ENCODE measurements at regions not wholly inside any gene's neighbourhood (a gene's known extent, or its start where the extent isn't known, plus 50 kb on each side); places are given as distances from the start of the nearest gene placed in this dataset.

- H3K9me3 ChIP-seq: no peaks in the 10 kb centered on the region
- 81 to 97% (median 91%) methylated on average over 1 of the region's 1 CpG for WGBS, 5 donors
- peaks cover 0 to 12% (median 0%) of the 10 kb centered on the region in 4 donors for H3K36me3 ChIP-seq
- H3K27ac ChIP-seq: no peak overlapping the region
- no peak for DNase-seq
- intact Hi-C loops (cut with DNase I; ENCODE audit: low total_unique reads): no loop called here
- TF ChIP-seq CTCF (IDR thresholded peaks at IDR 0.05): no peak
- TF ChIP-seq EP300 (IDR thresholded peaks at IDR 0.05): no peak
- TF ChIP-seq POLR2A (IDR thresholded peaks at IDR 0.05): no peak
- TF ChIP-seq POLR2AphosphoS5 (IDR thresholded peaks at IDR 0.05): no peak
- no peaks in the 10 kb centered on the region for H3K4me1 ChIP-seq
- no peak overlapping the region for H3K4me3 ChIP-seq
- H3K27me3 ChIP-seq: no peaks in the 10 kb centered on the region
Observed at GRCh38 chr10:123244747-123245146, 90.5 kb downstream of the BUB3 start.

- Histone ChIP-seq H3K4me1 (no peaks in the 10 kb centered on the region), H3K4me3 (no peak overlapping the region), H3K36me3 (peaks cover 0 to 12% (median 0%) of the 10 kb centered on the region in 4 donors), H3K27ac (no peak overlapping the region), H3K9me3 (no peaks in the 10 kb centered on the region), H3K27me3 (no peaks in the 10 kb centered on the region)
- DNase-seq: no peak
- 92 to 96% (median 93%) methylated on average over 9 of the region's 9 CpGs for WGBS, 5 donors
- TF ChIP-seq POLR2AphosphoS5 (IDR thresholded peaks at IDR 0.05) (no peak), EP300 (IDR thresholded peaks at IDR 0.05) (no peak), POLR2A (IDR thresholded peaks at IDR 0.05) (no peak), CTCF (IDR thresholded peaks at IDR 0.05) (no peak)
- intact Hi-C loops (cut with DNase I; ENCODE audit: low total_unique reads): no loop called here
Observed at GRCh38 chr10:123245264-123245663, 91.1 kb downstream of the BUB3 start.

GRCh38 chr10:123249894-123250293 lies 95.7 kb downstream of the BUB3 start:
- H3K4me3 ChIP-seq: no peak overlapping the region
- H3K27ac ChIP-seq: no peak overlapping the region
- no peaks in the 10 kb centered on the region for H3K9me3 ChIP-seq
- H3K27me3 ChIP-seq: no peaks in the 10 kb centered on the region
- WGBS, 5 donors: 50 to 83% (median 70%) methylated on average over 1 of the region's 1 CpG
- peak in 1 of 2 donors; percentile 9 for DNase-seq
- no peak for TF ChIP-seq POLR2A (IDR thresholded peaks at IDR 0.05)
- no peak for TF ChIP-seq CTCF (IDR thresholded peaks at IDR 0.05)
- TF ChIP-seq EP300 (IDR thresholded peaks at IDR 0.05): no peak
- TF ChIP-seq POLR2AphosphoS5 (IDR thresholded peaks at IDR 0.05): no peak
- H3K36me3 ChIP-seq: peaks cover 0 to under 1% (median 0%) of the 10 kb centered on the region in 4 donors
- no peaks in the 10 kb centered on the region for H3K4me1 ChIP-seq
- intact Hi-C loops (cut with DNase I; ENCODE audit: low total_unique reads): no loop called here

GRCh38 chr10:123250640-123251039 lies 96.4 kb downstream of the BUB3 start:
- H3K27me3 ChIP-seq: no peaks in the 10 kb centered on the region
- TF ChIP-seq POLR2A (IDR thresholded peaks at IDR 0.05) (no peak), EP300 (IDR thresholded peaks at IDR 0.05) (no peak), POLR2AphosphoS5 (IDR thresholded peaks at IDR 0.05) (no peak), CTCF (IDR thresholded peaks at IDR 0.05) (no peak)
- H3K36me3 ChIP-seq: no peaks in the 10 kb centered on the region
- H3K9me3 ChIP-seq: no peaks in the 10 kb centered on the region
- H3K4me1 ChIP-seq: no peaks in the 10 kb centered on the region
- no peak overlapping the region for H3K4me3 ChIP-seq
- WGBS, 5 donors: 70 to 78% (median 75%) methylated on average over 4 of the region's 4 CpGs
- no peak for DNase-seq
- no peak overlapping the region for H3K27ac ChIP-seq
- intact Hi-C loops (cut with DNase I; ENCODE audit: low total_unique reads): no loop called here

All from stomach (tissue), 8 donors.